ENCODE measurements at regions not wholly inside any gene's neighbourhood (a gene's known extent, or its start where the extent isn't known, plus 50 kb on each side); places are given as distances from the start of the nearest gene placed in this dataset.

- Histone ChIP-seq H3K4me3 (no peak overlapping the region), H3K4me1 (replicated peaks in 1 of 2; ENCODE audit: control insufficient read depth in 2 of 2, insufficient read depth in 2 of 2, low read length in 2 of 2) (no peaks in the 10 kb centered on the region), H4K20me1 (replicated peaks; ENCODE audit: control insufficient read depth, insufficient read depth, low read length) (no peaks in the 10 kb centered on the region), H3K27me3 (ENCODE audit: control insufficient read depth in 2 of 2, insufficient read depth in 2 of 2, low read length in 2 of 2) (no peaks in the 10 kb centered on the region), H3K79me2 (ENCODE audit: control insufficient read depth, insufficient read depth, low read length) (no peaks in the 10 kb centered on the region), H3K36me3 (ENCODE audit: control insufficient read depth, insufficient read depth, low read length) (no peaks in the 10 kb centered on the region), H3K9me1 (ENCODE audit: control insufficient read depth, insufficient read depth, low read length) (no peaks in the 10 kb centered on the region), H3K9me3 (replicated peaks; ENCODE audit: control insufficient read depth, insufficient read depth, low read depth, low read length) (no peaks in the 10 kb centered on the region), H2AFZ (ENCODE audit: low read depth, low read length) (no peak overlapping the region), H3K27ac (ENCODE audit: extremely low read depth, low read depth, low read length) (no peak overlapping the region), H3K4me2 (ENCODE audit: insufficient read depth, low read length) (no peak overlapping the region), H3K9ac (ENCODE audit: insufficient read depth in 1 of 2, low read depth in 2 of 2, low read length in 2 of 2) (no peak overlapping the region)
- in situ Hi-C loops (cut with MboI) (no loop called here), intact Hi-C loops (cut with micrococcal nuclease) (no loop called here)
- no peak for FAIRE-seq
- no peak for ATAC-seq
- BruUV-seq (replicated peaks), result no TSS peak
- ChIA-PET CTCF (ENCODE audit: low intra/inter-chr PET ratio) (no interaction called here), POLR2A (interaction anchor here (0.8 kb wide), 1 partner anchor 40 kb away, joined by 4 read pairs; no protein-coding TSS in a partner anchor)
- no peak for DNase-seq (ENCODE audit: extremely low read depth in 1 of 4, low spot score in 3 of 4)
- TF ChIP-seq ZNF707 (CRISPR knock-in tag; conservative IDR thresholded peaks at IDR 0.05) (no peak), SREBF1 (IDR thresholded peaks at IDR 0.05; ENCODE audit: borderline replicate concordance, low read depth, low read length) (no peak), RB1 (IDR thresholded peaks at IDR 0.05; ENCODE audit: low read depth) (no peak), ZFP30 (CRISPR knock-in tag; IDR thresholded peaks at IDR 0.05; ENCODE audit: borderline replicate concordance) (no peak), BCLAF1 (IDR thresholded peaks at IDR 0.05; ENCODE audit: borderline replicate concordance in 1 of 2, control insufficient read depth in 1 of 2, low read depth in 2 of 2, low read length in 1 of 2) (no peak), AFF1 (IDR thresholded peaks at IDR 0.05; ENCODE audit: low read depth in 1 of 2, partially characterized antibody in 2 of 2) (no peak), HSF4 (CRISPR knock-in tag; IDR thresholded peaks at IDR 0.05; ENCODE audit: borderline replicate concordance) (no peak), CSDE1 (IDR thresholded peaks at IDR 0.05) (no peak), NONO (IDR thresholded peaks at IDR 0.05; ENCODE audit: low read depth in 2 of 2, low read length in 1 of 2) (no peak), MNT (conservative IDR thresholded peaks at IDR 0.05) (no peak), E2F1 (CRISPR knock-in tag; IDR thresholded peaks at IDR 0.05) (no peak), ZNF668 (CRISPR knock-in tag; IDR thresholded peaks at IDR 0.05) (no peak), TAF9B (IDR thresholded peaks at IDR 0.05; ENCODE audit: partially characterized antibody) (no peak)
Observed at GRCh38 chr18:11482271-11482670, 127.1 kb upstream of the SLC35G4 start.

All from K562 (cell line).